Stimulated activated CD8-positive, alpha-beta memory T cell treated with anti-CD3 and anti-CD28 coated beads, Interleukin-4, amount 100 ng/mL, for 24 hours (primary cell): ENCODE measurements at regions not wholly inside any gene's neighbourhood (a gene's known extent, or its start where the extent isn't known, plus 50 kb on each side); places are given as distances from the start of the nearest gene placed in this dataset.

Experiments
- DNase-seq: peaks from one replicate; pipeline ENCODE4 v3.0.0-alpha.2; 2020; ENCODE audit warnings: low read depth

DNA sequence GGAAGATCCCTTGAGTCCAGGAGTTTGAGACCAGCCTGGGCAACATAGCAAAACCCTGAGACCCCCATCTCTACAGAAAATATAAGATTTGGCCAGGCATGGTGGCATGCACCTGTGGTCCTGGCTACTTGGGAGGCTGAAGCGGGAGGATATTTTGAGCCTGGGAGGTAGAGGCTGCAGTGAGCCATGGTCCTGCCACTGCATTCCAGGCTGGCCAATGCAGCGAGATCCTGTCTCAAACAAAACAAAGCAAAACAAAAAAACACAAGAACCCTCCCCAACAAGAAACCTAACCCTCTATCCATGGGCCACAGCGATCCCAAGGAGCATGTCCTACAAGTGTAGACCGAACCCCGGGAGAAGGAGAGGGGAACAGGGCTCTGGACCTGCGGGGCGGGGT, 133.3 kb downstream of the MGAT5B start:
- no peak for DNase-seq

DNA sequence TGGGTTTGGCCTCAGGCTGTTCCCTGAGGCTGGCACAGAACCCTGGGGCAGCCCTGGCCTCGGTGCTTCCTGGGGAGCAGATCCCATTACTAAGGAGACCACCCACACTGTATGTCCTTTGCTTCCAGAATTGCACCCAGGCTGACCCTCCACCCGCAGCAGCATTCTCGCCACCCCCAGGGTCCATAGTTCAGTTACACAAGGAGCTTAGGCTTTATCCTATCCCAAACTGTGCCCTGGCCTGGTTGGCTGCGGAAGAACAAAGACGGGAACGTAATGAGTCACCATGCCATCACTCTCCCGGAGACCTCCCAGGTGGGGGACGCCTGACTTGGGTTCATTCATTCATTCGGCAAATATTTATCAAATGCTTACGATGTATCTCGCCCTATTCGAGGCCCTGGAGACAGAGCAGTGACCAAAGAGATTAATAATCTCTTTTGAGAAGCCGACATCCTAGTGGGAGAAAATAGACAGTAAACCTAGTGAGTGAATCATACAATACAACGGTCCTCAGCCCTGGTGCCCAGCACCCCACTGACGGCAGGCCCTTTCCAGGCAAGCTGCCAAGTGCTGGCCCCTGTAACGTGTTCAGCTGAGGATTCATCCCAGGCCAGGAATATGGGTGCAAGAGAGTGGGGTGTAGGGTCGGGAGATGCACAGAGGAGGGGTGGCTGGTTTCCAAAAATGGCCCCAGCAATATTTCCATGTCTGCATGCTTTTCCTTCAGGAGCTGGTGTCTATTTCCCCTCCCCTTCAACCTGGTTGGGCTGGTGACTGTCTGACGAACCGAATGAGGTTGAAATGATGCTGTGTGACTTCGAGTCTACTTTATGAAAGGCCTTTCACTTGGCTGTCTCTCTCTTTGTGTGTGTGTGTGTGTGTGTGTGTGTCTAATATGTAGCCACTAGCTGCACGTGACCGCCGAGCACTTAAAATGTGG, 134.2 kb downstream of the MGAT5B start:
- no peak for DNase-seq

DNA sequence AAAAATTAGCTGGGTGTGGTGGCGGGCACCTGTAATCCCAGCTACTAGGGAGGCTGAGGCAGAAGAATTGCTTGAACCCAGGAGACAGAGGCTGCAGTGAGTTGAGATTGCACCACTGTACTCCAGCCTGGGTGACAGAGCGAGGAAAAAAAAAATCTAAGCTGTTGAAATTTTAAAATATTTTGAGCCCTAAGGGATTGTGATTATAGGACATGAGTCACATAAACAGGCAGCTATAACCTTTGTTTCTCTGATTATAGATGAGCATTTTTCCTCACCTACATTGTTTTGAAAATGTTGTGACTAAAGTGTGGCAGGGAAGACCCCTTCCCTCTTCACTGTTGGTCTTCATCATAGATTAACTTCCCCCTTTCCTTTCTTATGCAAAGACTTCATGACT, 135.5 kb downstream of the MGAT5B start:
- no peak for DNase-seq

DNA sequence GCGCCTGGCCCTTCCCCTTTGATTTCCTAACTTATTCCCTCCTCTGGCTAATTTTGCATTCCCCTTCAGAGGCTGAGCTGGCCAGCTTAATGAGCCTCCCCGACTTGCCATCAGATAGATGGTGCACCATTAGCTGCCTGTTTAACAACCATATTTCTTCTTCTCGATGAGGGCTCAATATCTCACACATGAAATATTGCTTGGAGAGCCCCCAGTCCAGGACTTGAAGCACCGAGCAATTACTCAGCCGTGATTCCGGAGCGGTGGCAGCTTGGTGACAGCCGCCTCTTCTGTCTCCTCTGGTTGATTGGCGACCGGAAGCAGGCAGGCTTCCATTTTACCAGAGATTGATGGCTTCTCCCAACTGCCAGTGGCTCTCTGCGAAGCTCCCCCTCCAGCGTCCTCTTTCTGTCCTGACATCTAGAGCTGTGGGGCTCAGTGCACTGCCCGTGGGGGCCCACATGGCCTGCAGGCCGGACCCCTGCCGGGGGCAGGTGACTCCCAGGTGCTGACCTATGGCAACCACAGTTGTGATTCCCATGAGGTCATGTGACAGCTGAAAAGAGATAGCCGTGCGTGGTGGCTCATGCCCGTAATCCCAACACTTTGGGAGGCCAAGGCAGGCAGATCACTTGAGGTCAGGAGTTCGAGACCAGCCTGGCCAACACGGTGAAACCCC, 133.7 kb upstream of the SEC14L1 start:
- no peak for DNase-seq

DNA sequence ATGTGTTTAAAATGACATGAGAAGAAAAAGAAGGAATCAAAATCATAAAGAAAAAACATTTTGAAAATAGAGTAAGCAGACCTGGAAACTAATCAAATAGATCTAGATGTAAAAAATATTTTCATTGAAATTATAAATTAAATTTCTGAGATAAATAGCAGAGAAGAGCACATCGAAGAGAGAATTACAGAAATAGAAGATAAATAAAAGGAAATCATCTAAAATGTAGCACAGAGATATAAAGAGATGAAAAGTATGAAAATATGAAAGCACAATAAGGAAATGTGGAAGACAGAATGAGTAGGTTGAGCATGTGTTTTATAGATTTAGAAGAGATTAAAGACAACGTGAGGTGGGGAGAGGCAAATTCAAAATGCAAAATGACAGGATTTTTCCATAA, 130.9 kb upstream of the SEC14L1 start:
- DNase-seq = no peak

DNA sequence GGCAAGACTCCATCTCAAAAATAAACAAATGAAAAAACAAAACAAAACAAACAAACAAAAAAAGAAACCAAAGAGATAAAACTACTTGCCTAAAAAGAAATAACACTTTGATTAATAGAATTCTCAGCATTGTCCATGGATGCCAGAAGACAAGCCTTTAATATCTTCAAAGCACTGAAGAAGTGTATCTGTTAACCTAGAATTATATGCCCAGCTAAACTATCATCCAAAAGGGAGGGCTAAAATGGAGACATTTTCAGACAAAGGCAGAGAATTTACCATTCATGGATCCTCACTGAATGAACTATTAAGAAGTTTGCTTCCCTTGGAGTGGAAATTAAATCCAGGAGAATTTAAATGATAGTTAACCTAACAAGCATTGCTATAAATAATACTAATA, 130.1 kb upstream of the SEC14L1 start:
- DNase-seq = no peak

DNA sequence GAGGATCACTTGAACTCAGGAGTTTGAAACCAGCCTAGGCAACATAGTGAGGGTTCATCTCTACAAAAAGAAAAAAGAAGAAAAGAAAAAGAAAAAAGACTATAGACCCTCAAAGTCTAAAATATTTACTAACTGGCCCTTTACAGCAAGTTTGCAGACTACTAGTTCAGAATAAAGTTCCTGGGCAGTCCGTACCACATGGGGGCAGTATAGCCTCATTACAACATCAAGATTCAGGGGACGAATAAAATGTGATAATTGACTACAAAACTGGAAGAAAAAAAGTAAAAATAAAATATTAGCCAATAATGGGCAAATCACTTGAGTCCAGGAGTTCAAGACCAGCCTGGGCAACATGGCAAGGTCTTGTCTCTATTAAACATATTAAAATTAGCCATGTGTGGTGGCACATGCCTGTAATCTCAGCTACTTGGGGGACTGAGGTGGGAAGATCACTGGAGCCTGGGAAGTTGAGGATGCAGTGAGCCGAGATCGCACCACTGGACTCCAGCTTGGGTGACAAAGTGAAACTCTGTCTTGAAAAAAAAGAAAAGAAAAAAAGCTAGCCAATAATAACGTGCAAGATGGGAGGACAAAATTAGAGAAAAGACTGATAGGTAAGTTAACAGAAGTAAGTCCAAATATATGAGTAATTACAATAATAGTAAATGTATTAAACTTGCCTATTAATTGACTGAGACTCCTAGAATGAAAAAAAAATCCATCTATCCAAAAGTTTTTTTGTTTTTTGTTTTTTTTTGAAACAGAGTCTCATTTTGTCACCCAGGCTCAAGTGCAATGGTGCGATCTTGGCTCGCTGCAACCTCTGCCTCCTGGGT, 129.4 kb upstream of the SEC14L1 start:
- peak; percentile 36 for DNase-seq

DNA sequence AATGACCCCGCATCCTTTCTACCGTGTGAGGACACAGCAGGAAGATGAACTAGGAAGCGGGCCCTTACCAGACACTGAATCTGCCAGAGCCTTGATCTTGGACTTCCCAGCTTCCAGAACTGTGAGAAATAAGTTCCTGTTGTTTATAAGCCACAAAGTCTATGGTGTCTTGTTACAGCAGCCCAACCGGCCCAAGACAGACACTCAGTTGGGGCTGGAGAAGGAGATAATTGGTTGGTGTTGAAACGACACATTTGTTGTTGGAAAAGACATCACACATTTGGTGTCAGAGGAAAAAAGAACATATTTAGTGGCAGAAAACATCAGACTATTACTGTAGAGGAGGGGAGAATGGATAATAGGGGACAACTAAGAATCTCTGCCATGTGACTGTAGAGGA, 122.3 kb upstream of the SEC14L1 start:
- no peak for DNase-seq

DNA sequence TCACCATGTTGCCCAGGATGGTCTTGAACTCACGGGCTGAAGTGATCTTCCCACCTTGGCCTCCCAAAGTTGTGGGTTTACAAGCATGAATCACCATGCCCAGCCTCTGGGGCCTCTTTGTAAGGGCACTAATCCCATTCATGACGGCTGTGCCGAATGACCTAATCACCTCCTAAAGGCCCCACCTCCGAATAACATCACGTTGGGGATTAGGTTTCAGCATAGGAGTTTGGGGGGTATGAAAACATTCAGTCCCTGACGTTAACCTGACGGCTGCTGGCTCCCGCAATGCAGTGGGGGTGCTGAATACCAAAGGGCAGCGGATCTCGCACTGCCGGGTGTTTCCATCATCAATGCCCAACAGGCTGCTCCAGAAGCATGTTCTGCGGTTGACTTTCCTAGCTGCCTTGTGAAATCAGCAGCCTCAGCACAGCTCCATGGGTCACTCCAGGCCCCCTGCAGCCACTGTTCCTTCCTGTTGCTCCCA, 120.8 kb upstream of the SEC14L1 start:
- DNase-seq = no peak

DNA sequence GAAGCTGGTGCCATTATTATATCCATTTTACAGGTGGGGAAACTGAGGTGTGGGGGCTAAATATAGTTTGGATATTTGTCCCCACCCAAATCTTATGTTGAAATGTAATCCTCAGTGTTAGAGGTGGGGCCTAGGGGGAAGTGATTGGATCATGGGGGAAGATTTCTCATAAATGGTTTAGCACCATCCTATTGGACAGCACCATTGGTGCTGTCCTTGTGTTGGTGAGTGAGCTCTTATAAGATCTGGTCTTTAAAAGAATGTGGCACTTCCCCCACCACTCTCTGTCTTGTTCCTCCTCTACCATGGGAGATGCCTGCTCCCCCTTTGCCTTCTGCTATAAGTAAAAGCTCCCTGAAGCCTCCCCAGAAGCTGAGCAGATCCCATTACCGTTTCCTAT, 119.8 kb upstream of the SEC14L1 start:
- no peak for DNase-seq

DNA sequence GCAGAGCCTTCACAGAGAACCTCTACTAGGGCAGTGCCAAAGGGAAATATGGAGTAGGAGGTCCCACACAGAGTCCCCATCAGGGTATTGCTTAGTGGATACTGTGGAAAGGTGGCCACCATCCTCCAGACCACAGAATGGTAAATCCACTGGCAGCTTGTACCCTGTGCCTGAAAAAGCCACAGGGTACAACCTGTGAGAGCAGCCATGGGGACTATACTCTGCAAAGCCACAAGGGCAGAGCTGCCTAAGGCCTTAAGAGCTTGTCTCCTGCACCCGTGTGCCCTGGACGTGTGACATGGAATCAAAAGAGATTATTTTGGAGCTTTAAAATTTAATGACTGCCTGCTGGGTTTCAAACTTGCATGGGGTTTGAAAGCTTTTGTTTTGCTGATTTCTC, 118.0 kb upstream of the SEC14L1 start:
- DNase-seq = no peak

DNA sequence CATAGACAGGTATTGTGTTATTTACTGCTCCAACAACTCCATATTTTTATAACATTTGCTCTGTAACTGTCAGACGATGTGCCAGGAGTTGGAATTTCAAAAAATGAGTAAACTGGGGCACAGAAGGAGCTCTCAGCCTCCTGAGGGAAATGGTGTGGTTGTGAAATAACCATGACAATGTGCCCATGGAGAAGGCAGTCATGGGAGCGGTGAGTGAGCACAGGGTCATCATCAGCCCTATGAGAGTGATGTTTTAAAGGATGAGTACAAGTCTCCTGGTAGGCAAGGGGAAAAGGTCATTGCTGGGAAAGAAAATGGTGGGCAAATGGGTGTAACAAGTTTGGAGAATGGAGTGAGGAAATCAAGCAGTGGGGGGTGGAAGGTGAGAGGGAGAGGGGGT, 115.0 kb upstream of the SEC14L1 start:
- no peak for DNase-seq

DNA sequence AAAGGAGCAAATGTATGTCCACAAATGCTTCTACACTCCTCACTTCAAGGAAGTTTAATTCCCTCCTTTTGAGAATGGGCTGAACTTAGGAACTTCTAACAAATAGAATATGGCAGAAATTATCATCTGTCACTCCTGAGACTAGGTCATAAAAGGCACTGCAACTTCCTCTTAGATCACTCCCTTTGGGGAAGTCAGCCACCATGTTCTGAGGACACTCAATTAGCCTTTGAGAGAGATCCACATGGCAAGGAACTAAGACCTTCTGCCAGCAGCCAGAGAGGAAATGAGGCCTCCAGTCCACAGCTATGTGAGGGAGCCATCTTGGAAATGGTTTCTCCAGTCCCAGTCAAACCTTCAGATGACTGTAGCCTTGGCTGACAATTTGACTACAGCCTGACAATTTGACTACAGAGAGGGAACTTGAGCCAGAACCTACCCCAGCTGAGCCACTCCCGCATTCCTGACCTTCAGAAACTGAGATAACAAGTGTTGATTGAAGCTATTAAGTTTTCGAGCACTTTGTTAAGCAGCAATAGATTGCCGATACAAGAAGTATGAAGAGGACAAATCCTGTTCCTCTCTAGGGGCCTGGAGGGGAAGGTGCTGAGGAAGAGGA, 113.4 kb upstream of the SEC14L1 start:
- no peak for DNase-seq

DNA sequence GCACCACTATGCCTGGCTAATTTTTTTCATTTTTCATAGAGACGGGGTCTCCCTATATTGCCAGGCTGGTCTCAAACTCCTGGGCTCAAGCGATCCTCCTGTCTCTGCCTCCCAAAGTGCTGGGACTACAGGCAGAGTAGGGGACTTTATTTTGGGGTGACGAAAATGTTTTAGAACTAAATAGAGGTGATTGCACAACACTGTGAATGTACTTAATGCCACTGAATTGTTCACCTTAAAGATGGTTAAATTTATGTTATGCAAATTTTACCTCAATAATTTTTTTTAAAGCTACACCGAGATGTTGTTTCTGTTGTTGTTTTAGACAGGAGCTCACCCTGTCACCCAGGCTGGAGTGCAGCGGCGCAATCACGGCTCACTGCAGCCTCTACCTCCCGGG, 111.9 kb upstream of the SEC14L1 start:
- DNase-seq = no peak

DNA sequence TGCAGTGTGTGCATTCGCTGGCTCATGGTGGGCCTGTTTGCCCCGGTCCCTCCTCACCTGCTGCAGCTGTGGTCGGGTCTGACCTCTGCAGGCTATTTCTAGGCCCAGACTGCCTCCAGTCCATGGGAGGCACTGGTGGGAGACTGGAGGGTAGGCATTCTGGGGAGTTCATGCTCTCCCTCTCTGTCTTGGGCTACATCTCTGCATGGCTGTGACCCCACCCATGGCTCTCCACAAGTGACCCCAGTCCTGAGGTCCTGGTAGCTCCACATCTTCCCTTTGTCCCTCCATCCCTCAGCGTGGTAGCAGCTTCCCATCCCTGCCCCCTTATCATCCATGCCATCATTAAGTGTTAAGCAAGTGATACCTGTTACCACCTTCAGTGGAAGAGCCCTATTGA, 107.8 kb upstream of the SEC14L1 start:
- DNase-seq = no peak

DNA sequence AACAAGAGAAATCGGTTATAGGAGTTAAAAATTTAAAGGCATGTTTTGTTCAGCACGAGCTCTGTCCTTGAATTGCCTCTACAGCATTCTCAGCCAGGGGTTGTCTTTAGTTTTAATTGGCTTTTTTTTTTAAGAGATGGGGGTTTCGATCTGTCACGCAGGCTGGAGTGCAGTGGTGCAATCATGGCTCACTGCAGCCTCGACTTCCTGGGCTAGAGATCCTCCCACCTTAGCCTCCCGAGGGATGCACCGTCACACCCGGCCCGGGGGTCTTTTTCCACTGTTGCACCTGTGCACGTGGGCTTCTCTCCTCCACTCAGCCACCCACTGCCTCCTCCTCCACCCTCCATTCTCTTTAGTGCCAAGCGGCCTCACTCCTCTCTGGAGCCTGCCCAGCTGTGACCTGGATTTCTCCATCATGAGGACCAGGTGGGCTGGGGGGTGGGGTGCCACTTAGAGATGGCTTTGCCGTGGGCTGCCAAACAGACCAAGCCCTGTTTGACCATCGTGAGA, 106.8 kb upstream of the SEC14L1 start:
- DNase-seq = no peak

DNA sequence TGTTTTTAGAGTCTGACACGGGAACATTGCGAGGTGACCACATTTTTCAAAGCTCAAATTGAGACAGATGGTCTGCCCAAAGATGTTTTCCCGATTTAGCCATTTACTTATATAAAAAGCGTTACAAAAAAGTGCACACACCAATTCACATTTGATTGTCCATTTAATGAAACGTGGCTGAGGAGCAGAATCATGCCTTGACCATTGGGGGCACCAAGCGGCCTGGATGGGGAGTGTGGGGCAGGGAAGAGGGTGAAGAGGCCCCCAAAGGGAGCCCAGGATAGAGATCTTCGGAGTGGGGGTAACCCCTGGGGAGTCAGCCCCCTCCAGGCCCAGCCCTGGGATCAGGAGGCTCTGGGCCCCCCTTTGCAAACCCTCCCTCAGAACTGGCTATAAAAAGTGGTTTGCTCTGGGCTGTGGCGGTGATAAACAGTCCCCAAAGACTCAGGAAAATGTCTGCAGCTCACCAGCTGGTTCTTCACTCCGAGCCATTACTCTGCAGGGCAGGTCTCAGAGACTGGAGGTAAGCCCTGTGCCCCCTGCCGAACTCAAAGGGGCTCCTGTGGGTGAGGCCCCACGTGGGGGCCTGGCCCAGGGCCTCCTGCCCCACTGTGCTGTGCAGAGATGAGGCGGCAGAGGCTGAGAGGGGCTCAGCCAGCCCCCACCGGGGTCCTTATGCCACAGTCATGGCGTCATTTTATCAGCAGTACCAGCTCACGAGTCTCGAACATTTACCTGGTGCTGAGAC, 105.9 kb upstream of the SEC14L1 start:
- no peak for DNase-seq

DNA sequence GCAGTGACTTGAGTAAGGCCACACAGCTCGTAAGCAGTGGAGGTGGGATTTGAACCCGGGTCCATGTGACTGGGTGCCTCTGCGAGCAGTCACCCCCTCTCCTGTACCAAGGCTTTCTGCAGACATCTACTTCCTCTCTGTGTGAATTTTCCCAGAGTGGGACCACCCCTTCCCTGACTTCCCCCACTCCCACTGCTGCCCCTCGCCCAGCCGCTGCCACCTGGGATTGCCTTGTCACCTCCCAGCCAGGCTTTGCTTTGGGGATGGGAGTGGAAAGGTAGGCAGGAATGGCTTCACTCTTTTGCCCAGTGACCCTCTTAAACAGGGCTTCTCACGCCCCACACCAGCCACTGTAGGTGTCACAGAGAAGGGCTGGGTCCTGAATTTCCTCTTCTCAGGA, 105.2 kb upstream of the SEC14L1 start:
- DNase-seq = no peak

DNA sequence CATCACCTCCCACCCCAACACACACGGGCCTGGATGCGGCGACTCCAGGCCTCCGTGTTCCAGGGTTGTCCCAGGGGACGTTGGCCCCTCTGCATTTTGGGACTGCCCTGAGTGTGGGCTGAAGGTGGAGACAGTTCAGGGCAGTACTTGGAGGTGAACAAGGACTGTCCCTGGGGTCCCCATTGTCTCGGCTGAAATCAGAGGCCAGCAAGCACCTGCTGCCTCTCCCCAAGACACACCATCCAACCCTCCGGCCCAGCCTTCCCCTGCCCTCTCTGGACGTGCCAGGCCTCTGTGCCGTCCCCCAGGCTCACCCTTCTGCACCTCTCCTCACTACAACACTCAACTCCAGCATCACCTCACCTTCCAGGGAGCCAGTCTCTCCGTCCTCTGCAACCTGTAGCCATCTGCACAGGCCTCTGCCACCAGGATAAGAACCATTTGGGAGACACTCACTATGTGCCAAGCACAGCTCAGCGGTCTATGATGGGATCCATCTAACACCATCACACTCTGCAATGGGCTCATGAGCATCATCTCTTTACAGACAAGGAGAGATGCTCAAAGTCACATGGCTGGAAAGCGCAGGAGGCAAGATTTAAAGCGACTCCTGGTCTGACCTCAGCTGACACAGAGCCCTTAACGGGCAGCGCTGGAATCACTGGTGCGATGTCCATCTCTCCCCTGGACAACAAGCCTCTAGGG, 104.5 kb upstream of the SEC14L1 start:
- no peak for DNase-seq

DNA sequence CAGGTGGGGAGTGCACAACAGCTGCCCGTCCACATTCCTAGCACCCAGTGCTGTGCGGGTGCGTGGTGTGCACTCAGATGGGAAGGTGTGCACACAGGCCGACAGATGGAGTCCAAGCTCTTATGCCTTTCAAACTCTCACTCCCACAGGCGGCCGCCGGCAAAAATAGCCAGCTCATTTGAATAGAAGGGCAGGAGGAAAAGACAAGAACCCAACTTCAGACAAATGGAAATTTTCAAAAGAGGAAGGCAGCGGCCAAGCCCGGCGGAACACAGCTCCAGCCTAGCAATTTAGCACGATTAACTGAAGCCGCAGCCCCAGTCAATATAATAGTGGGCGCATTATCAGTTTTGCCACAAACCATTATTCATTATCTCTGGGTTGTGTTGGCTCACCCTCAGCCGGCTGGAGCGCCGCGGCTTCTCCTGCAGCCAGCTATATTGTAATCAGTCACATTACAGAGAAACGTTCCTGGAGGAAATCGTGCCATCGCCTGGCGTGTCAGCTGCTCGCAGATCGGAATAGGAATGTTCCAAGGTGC, 103.9 kb upstream of the SEC14L1 start:
- no peak for DNase-seq
